ENCODE measurements at regions not wholly inside any gene's neighbourhood (a gene's known extent, or its start where the extent isn't known, plus 50 kb on each side); places are given as distances from the start of the nearest gene placed in this dataset.

GRCh38 chr2:128788636-128789220 is 470.1 kb upstream of the HS6ST1 start:
- DNase-seq (ENCODE audit: low read depth, low spot score): no peak

GRCh38 chr2:128789221-128789620 is 470.6 kb upstream of the HS6ST1 start:
- DNase-seq (ENCODE audit: low read depth, low spot score): no peak

GRCh38 chr2:128789776-128790455 is 471.2 kb upstream of the HS6ST1 start:
- no peak for DNase-seq (ENCODE audit: low read depth, low spot score)

DNA sequence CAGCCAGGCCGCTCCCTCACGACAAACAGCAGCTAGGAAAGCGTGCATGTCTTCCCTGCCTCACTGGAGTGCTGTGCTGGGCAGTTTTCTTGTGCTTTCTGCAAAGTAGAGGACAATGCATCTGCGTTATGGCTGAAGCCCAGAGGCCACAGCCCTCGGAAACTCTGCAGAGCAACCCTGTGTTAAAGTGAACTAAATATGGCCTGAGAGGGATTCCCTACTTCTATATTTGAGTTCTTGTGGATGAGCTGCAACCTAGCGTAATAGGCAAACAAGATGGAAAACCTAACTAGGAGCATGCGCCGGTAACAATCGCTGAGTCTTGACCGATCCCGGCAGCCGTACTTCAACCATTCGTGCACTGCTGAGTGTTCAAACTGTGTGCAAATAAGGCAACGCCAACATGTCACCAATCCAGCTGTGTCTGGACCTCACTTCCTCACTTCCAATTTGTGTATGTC is 471.9 kb upstream of the HS6ST1 start:
- DNase-seq (ENCODE audit: low read depth, low spot score): no peak

DNA sequence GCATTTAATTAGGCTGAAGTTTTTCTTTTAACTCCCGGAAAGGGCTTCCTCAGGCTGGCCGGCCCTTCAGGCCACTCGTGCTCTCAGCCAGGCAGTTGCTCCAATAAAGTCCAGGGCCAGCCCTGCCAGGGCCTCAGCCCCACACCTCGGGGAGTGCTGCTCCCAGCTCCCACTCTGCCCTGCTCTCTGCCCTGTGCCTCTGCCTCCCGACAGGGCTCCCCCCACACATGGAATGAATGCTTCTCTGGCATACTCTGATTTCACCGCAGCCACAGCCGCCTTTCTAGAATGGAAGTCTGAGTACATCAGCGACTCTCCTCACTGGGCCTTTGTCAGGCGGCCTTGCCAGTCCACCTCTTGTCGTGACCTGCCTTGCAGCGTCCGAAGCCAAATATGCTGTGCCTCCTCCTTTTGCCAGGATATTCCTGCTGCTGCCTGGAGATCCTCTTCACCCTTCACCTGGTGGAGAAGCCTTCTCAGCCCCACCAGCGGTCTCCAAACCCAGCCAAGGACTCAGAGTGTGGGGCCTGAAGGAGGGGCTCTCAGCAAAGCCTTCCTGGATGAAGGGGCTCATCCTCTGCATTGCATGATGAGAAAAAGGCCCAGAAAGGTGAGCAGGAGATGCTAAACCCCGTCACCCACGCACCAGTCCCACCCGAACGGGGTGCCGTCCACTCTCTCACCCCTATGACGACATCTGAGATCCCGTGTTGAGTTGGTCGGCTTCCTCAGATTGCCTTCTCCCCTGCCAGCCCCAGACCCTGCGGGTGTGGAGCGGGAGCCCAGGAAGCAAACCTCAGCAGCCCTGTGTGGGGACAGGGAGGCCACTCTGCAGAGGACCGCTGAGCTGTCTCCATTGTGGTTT is 472.7 kb upstream of the HS6ST1 start:
- DNase-seq (ENCODE audit: low read depth, low spot score): no peak

- no peak for DNase-seq (ENCODE audit: low read depth, low spot score)
These were observed 473.3 kb upstream of the HS6ST1 start for GRCh38 chr2:128791985-128792320.

DNA sequence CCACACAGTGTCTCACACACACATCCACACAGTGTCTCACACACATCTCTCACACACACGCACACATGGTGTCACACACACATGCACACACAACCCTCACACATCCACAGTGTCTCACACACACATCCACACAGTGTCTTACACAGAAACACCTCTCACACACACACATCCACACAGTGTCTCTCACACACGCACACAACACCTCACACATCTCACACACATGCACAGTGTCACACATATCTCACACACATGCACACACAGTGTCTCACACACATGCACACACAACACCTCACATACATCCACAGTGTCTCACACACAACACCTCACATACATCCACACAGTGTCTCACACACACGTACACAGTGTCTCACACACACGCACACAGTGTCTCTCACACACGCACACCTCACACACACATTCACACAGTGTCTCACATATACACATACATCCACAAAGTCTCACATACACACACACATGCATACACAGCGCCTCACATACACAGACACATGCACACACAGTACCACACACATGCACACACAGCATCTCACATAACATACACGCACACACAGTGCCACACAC is 473.9 kb upstream of the HS6ST1 start:
- DNase-seq (ENCODE audit: low read depth, low spot score): no peak

DNA sequence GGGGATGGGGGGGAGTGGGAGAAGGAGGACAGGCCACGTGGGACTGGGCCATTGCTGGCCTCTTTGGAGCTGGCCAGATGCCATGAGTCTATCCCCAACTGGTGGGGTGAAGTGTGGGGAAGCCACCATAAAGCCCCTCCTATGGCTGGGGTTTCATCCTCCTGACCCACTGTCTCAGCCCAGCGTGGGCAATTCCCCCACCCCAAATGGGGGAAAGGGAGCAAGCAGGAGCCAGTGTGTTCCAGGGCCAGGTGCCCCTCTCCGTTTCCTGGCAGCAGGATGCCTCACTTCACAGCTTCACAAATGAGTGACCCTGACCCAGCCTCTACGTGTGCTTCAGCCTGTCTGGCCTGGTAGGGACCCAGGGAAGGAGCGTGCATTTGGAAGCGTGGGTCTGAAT is 474.7 kb upstream of the HS6ST1 start:
- no peak for DNase-seq (ENCODE audit: low read depth, low spot score)

GRCh38 chr2:128794285-128794684 is 475.6 kb upstream of the HS6ST1 start:
- DNase-seq (ENCODE audit: low read depth, low spot score): no peak

GRCh38 chr2:128796321-128796720 is 477.7 kb upstream of the HS6ST1 start:
- no peak for DNase-seq (ENCODE audit: low read depth, low spot score)

DNA sequence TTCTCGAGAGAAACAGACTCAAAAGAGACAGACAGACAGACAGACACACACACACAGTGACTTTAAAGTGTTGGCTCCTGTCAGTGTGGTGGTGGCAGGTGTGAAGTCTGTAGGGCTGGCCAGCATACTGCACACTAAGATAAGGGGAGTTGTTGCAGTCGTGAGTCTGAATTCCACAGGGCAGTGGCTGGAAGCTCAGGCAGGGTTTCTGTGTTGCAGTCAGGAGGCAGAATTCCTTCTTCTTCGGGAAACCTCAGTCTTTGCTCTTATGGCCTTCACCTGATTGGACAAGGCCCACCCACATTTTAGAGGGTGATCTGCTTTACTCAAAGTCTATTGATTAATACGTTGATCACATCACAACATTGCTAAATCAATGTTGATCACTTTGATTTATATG is 478.4 kb upstream of the HS6ST1 start:
- DNase-seq (ENCODE audit: low read depth, low spot score): no peak

DNA sequence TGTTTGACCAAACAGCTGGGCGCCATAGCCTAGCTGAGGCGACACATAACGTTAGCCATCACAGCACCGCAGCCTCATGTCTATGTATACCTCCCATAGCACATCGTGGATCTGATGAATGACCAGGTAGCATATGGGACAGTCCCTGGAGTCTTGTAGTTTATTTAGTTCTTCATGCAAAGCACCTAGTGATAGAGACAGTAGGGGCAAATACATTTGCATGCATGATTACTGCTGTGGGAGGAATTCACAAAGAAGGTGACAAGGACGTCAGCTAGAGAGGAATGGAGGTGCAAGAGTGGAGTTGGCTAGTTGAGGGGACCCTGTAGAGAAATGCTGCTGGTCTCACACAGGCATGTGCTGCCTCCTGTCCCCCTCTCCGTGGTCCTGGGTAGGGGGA is 478.9 kb upstream of the HS6ST1 start:
- no peak for DNase-seq (ENCODE audit: low read depth, low spot score)

GRCh38 chr2:128797937-128798336 is 479.3 kb upstream of the HS6ST1 start:
- no peak for DNase-seq (ENCODE audit: low read depth, low spot score)

GRCh38 chr2:128798502-128799283 is 480.0 kb upstream of the HS6ST1 start:
- no peak for DNase-seq (ENCODE audit: low read depth, low spot score)

- DNase-seq (ENCODE audit: low read depth, low spot score): no peak
These were observed 480.6 kb upstream of the HS6ST1 start for GRCh38 chr2:128799284-128799552.

DNA sequence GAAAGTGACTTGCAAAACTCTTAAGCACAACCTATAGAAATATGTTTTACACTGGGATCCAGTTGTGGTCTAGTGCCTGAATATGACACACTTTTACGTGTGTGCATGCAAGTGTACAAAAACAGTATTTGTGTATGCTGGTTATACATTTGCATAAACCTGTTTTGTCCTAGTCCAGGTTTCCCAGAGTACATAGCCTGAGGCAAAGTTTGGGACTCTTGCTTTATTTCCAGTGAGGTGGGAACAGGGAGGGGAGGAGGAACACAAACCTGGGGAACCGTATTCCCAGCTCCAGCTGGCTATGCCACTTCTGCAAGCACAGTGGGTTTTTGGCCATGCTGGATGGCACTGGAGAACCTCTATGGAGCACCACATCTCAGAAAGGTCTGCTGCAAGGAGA is 481.1 kb upstream of the HS6ST1 start:
- no peak for DNase-seq (ENCODE audit: low read depth, low spot score)

- no peak for DNase-seq (ENCODE audit: low read depth, low spot score)
These were observed 482.9 kb upstream of the HS6ST1 start for GRCh38 chr2:128801576-128801975.

- DNase-seq (ENCODE audit: low read depth, low spot score): no peak
These were observed 484.6 kb upstream of the HS6ST1 start for GRCh38 chr2:128803222-128803621.

DNA sequence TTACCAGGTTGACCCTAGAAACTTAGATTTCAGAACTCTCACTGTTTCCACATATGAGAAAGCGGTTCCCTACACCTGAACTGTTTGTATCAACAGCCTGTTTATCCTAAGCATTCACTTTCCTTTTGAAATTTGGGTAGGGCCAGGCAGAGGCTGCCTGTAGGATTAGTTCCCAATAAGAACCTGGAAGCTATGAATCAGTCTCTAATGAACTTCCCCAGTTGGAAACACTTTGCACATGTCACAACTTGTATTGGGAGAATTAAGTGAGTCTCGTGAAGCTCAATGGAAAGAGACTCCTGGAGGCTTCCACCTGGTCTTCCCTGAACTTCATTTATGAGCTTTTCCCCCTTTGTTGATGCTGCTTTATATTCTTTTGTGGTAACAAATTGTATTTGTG is 486.6 kb upstream of the HS6ST1 start:
- DNase-seq (ENCODE audit: low read depth, low spot score): no peak

DNA sequence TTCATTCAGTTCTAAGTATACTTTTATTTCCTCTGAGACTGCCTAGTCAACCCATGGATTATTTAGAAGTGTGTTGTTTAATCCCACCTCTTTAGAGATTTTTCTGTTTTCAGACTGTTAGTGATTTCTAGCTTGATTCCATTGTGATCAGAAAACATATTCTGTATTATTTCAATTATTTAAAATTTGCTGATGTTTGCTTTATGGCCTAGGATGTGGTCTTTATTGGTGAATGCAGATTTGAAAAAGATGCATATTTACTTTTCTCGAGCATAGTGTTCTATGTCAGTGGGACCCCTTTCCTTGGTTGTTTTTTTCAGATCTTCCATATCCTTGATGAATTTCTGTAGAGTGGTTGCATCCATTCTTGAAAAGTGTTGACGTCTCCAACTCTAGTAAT is 487.2 kb upstream of the HS6ST1 start:
- no peak for DNase-seq (ENCODE audit: low read depth, low spot score)

DNA sequence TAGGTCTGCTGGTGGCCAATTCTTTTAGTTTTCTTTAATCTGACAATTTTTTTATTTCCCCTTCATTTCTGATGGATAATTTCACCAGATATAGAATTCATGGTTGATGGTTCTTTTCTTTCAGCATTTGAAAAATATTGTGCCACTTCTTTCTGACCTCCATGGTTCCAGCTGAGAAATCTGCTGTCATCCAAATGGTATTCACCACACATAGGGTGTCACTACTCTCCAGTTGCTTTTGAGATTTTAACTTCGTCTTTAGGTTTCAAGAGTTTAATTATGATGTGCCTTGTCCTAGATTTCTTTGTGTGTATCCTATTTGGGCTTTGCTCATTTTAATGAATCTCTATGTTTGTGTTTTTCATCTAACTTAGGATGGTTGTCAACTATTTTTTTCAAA is 488.6 kb upstream of the HS6ST1 start:
- DNase-seq (ENCODE audit: low read depth, low spot score): no peak
